K562 (cell line): ENCODE measurements at regions not wholly inside any gene's neighbourhood (a gene's known extent, or its start where the extent isn't known, plus 50 kb on each side); places are given as distances from the start of the nearest gene placed in this dataset.

Source experiments
- ATAC-seq: fragments of 200-7000 bp; cut with Tn5 transposase; 3 replicates; pipeline ENCODE4 v1.9.1; 2020; ENCODE audit warnings: moderate library complexity
- BruUV-seq: library from RNA; stranded (reverse); fragments of 400-500 nt; replicated peaks from 2 replicates; lab custom pipeline; 2021; lab: Mats Ljungman, UMichigan
- CTCF ChIA-PET: fragments of 300-600 bp; formaldehyde crosslinking; extraction: SDS; loops from one replicate; lab custom pipeline; 2021; ENCODE audit warnings: low intra/inter-chr PET ratio; lab: Yijun Ruan, JAX
- POLR2A ChIA-PET: fragments of 300-600, 350-650 bp; sonication (Branson Sonifier 250); formaldehyde crosslinking; extraction: SDS; loops from one replicate; lab custom pipeline; 2021; ENCODE audit warnings: antibody characterized with exemption, inconsistent platforms; lab: Yijun Ruan, JAX
- DNase-seq, 4 experiments: peaks; one replicate each; pipeline versions ENCODE4 v3.0.0 to v3.0.0-alpha.2; 2011 to 2018; ENCODE audit warnings: low spot score in 3 of 4, mixed read lengths in 3 of 4; ENCODE audit errors: extremely low read depth in 1 of 4
- FAIRE-seq: peaks from 2 replicates; lab custom pipeline; 2011; peaks lifted over from hg19 to GRCh38; lab: Jason Lieb, UNC
- H2AFZ ChIP-seq: 2 replicates; pipeline ENCODE4 v1.6.0; 2011; ENCODE audit warnings: low read depth, low read length, control low read depth, inconsistent platforms
- H3K27ac ChIP-seq: fragments of 200-600 bp; 3 replicates; pipeline ENCODE4 v1.8.0; 2011; ENCODE audit warnings: low read depth, mild to moderate bottlenecking, control low read depth, inconsistent platforms, low read length, moderate library complexity, mixed read lengths; ENCODE audit errors: extremely low read depth
- H3K27me3 ChIP-seq, 2 experiments: fragments of 300-600 bp in 1 of 2; 2 replicates in 1 of 2; 3 replicates in 1 of 2; pipeline versions ENCODE4 v1.6.0 to v1.8.0; 2011; ENCODE audit warnings: inconsistent platforms in 2 of 2, low read length in 2 of 2, mild to moderate bottlenecking in 1 of 2, mixed read lengths in 1 of 2, moderate library complexity in 1 of 2; ENCODE audit not compliant: control insufficient read depth in 2 of 2, insufficient read depth in 2 of 2
- H3K36me3 ChIP-seq: fragments of 300-600 bp; 3 replicates; pipeline ENCODE4 v1.8.0; 2011; ENCODE audit warnings: mild to moderate bottlenecking, low read length, inconsistent platforms; ENCODE audit not compliant: control insufficient read depth, insufficient read depth
- H3K4me1 ChIP-seq, 2 experiments: fragments of 200-600 bp in 1 of 2; replicated peaks in 1 of 2; 2 replicates in 1 of 2; 3 replicates in 1 of 2; pipeline versions ENCODE4 v1.5.1 to v1.8.0; 2011; ENCODE audit warnings: inconsistent platforms in 2 of 2, low read length in 2 of 2, mild to moderate bottlenecking in 1 of 2, mixed read lengths in 1 of 2, moderate library complexity in 1 of 2; ENCODE audit not compliant: control insufficient read depth in 2 of 2, insufficient read depth in 2 of 2
- H3K4me2 ChIP-seq: 2 replicates; pipeline ENCODE4 v1.6.1; 2011; ENCODE audit warnings: low read length, control low read depth, inconsistent platforms, mixed read lengths; ENCODE audit not compliant: insufficient read depth
- H3K4me3 ChIP-seq: fragments of 200-600 bp; sonication (generic), shearing (Covaris generic); 2 replicates; pipeline ENCODE4 v1.5.1; 2016; ENCODE audit warnings: control low read depth, inconsistent platforms
- H3K79me2 ChIP-seq: fragments of 200-600 bp; 3 replicates; pipeline ENCODE4 v1.8.0; 2011; ENCODE audit warnings: low read length, inconsistent platforms; ENCODE audit not compliant: control insufficient read depth, insufficient read depth
- H3K9ac ChIP-seq, 2 experiments: 2 replicates each; pipeline versions ENCODE4 v1.6.0 to v1.6.1; 2011; ENCODE audit warnings: low read depth in 2 of 2, low read length in 2 of 2, control low read depth in 1 of 2, inconsistent platforms in 1 of 2, mild to moderate bottlenecking in 1 of 2, mixed read lengths in 1 of 2; ENCODE audit not compliant: insufficient read depth in 1 of 2
- H3K9me1 ChIP-seq: one replicate; pipeline ENCODE4 v1.6.0; 2011; ENCODE audit warnings: inconsistent platforms, mild to moderate bottlenecking, low read length, moderate library complexity; ENCODE audit not compliant: control insufficient read depth, insufficient read depth
- H3K9me3 ChIP-seq: replicated peaks from 2 replicates; pipeline ENCODE4 v1.5.1; 2011; ENCODE audit warnings: low read depth, low read length, inconsistent platforms; ENCODE audit not compliant: control insufficient read depth, insufficient read depth
- H4K20me1 ChIP-seq: replicated peaks from 2 replicates; pipeline ENCODE4 v1.6.1; 2011; ENCODE audit warnings: low read length, inconsistent platforms, mixed read lengths; ENCODE audit not compliant: control insufficient read depth, insufficient read depth
- EP300 ChIP-seq: IDR thresholded peaks from 2 replicates; pipeline ENCODE4 v1.6.1; 2012; ENCODE audit warnings: low read length, improper control_type of control experiment
- SIN3B ChIP-seq: fragments of 450-650 bp; IDR thresholded peaks from 2 replicates; pipeline ENCODE4 v1.6.1; 2017; ENCODE audit warnings: low read depth, mild to moderate bottlenecking, moderate library complexity
- ZNF232 ChIP-seq: sonication (generic); formaldehyde crosslinking; IDR thresholded peaks from 2 replicates; pipeline ENCODE4 v1.8.0; 2022; ENCODE audit warnings: mild to moderate bottlenecking, missing genetic modification reagents
- ZNF436 ChIP-seq: fragments of 250-450, 450-650 bp; sonication (Bioruptor Pico); formaldehyde crosslinking; IDR thresholded peaks from 2 replicates; pipeline ENCODE4 v1.7.0; 2020; ENCODE audit warnings: mild to moderate bottlenecking
- WGBS: fragments of 100-300 bp; shearing (Covaris generic); methylation state at CpG from one replicate; pipeline ENCODE4 v1.1.6; 2016; ENCODE audit warnings: low coverage, mixed read lengths; ENCODE audit not compliant: insufficient coverage; ENCODE audit errors: missing lambda C conversion rate; 5-methylcytosine and 5-hydroxymethylcytosine counted together
- in situ Hi-C: fragments of 300-500 bp; cut with MboI; formaldehyde crosslinking; loops from 4 replicates; pipeline ENCODE4 v1.15.0; 2018; ENCODE audit warnings: inconsistent platforms, mixed read lengths
- intact Hi-C: fragments of 100-400 bp; cut with micrococcal nuclease; formaldehyde crosslinking; loops from 2 replicates; pipeline ENCODE4 v1.14.2; 2022
- TF ChIP-seq, protein P1 (sequence below): sonication (generic); formaldehyde crosslinking; IDR thresholded peaks from 2 replicates; pipeline ENCODE4 v1.8.0; 2023; ENCODE audit warnings: missing genetic modification reagents, mild to moderate bottlenecking, borderline replicate concordance

DNA sequence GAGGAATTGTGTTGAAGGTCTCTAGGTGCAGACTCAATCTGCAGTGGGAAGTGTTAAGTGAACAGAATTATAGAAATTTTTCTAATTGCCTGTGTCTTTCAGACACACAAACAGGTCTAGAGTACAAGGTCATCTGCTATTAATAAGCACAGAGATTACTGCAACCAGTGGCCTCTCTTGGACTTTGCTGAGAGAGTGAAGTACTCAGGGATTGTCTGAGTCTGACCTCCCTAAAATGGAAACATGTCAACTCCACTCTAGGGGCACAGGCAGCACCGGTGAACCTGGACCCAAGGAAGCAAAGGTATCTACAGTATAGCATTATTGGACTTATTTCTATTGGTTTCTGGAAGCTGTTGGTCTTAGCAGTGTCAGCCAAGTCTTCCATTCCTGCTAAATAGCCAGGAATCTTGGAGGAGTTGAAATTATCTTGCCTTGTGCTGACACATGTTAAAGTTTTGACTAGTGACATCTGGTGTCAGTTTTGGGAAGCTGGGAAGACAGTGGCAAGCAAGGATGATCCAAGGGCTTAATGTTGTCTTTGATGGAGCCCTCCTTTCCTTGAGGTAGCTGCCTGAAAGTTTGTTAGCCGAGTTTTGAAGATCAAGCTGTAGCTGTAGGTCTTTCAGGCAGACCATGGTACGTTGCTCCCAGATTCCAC, 61.1 kb upstream of the NMUR2 start:
- Histone ChIP-seq H3K9ac (no peak overlapping the region), H3K4me3 (no peak overlapping the region), H3K27me3 (no peaks in the 10 kb centered on the region), H3K4me1 (no peaks in the 10 kb centered on the region), H3K79me2 (no peaks in the 10 kb centered on the region), H3K27ac (no peak overlapping the region), H3K9me3 (no peaks in the 10 kb centered on the region), H2AFZ (no peak overlapping the region), H3K4me2 (no peak overlapping the region), H3K36me3 (no peaks in the 10 kb centered on the region), H4K20me1 (no peaks in the 10 kb centered on the region), H3K9me1 (no peaks in the 10 kb centered on the region)
- ChIA-PET POLR2A (no interaction called here), CTCF (no interaction called here)
- TF ChIP-seq EP300, result no peak
- no peak for TF ChIP-seq ZNF436 (CRISPR knock-in tag)
- TF ChIP-seq SIN3B, result no peak
- no peak for TF ChIP-seq ZNF232
- TF ChIP-seq, protein P1, sequence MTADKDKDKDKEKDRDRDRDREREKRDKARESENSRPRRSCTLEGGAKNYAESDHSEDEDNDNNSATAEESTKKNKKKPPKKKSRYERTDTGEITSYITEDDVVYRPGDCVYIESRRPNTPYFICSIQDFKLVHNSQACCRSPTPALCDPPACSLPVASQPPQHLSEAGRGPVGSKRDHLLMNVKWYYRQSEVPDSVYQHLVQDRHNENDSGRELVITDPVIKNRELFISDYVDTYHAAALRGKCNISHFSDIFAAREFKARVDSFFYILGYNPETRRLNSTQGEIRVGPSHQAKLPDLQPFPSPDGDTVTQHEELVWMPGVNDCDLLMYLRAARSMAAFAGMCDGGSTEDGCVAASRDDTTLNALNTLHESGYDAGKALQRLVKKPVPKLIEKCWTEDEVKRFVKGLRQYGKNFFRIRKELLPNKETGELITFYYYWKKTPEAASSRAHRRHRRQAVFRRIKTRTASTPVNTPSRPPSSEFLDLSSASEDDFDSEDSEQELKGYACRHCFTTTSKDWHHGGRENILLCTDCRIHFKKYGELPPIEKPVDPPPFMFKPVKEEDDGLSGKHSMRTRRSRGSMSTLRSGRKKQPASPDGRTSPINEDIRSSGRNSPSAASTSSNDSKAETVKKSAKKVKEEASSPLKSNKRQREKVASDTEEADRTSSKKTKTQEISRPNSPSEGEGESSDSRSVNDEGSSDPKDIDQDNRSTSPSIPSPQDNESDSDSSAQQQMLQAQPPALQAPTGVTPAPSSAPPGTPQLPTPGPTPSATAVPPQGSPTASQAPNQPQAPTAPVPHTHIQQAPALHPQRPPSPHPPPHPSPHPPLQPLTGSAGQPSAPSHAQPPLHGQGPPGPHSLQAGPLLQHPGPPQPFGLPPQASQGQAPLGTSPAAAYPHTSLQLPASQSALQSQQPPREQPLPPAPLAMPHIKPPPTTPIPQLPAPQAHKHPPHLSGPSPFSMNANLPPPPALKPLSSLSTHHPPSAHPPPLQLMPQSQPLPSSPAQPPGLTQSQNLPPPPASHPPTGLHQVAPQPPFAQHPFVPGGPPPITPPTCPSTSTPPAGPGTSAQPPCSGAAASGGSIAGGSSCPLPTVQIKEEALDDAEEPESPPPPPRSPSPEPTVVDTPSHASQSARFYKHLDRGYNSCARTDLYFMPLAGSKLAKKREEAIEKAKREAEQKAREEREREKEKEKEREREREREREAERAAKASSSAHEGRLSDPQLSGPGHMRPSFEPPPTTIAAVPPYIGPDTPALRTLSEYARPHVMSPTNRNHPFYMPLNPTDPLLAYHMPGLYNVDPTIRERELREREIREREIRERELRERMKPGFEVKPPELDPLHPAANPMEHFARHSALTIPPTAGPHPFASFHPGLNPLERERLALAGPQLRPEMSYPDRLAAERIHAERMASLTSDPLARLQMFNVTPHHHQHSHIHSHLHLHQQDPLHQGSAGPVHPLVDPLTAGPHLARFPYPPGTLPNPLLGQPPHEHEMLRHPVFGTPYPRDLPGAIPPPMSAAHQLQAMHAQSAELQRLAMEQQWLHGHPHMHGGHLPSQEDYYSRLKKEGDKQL, result no peak
- ATAC-seq (no peak), FAIRE-seq (no peak), DNase-seq (no peak)
- no TSS peak for BruUV-seq
- 0% methylated on average over 3 of the region's 3 CpGs for WGBS
- intact Hi-C loops, result no loop called here
- in situ Hi-C loops, result no loop called here
